HG02798 (cell line): ENCODE measurements at regions not wholly inside any gene's neighbourhood (a gene's known extent, or its start where the extent isn't known, plus 50 kb on each side); places are given as distances from the start of the nearest gene placed in this dataset.

Experiments used
- ATAC-seq: cut with Tn5 transposase; IDR thresholded peaks from one replicate; pipeline ENCODE4 v1.9.1; 2021; ENCODE audit warnings: mild to moderate bottlenecking; ENCODE audit not compliant: unreplicated experiment, poor library complexity

DNA sequence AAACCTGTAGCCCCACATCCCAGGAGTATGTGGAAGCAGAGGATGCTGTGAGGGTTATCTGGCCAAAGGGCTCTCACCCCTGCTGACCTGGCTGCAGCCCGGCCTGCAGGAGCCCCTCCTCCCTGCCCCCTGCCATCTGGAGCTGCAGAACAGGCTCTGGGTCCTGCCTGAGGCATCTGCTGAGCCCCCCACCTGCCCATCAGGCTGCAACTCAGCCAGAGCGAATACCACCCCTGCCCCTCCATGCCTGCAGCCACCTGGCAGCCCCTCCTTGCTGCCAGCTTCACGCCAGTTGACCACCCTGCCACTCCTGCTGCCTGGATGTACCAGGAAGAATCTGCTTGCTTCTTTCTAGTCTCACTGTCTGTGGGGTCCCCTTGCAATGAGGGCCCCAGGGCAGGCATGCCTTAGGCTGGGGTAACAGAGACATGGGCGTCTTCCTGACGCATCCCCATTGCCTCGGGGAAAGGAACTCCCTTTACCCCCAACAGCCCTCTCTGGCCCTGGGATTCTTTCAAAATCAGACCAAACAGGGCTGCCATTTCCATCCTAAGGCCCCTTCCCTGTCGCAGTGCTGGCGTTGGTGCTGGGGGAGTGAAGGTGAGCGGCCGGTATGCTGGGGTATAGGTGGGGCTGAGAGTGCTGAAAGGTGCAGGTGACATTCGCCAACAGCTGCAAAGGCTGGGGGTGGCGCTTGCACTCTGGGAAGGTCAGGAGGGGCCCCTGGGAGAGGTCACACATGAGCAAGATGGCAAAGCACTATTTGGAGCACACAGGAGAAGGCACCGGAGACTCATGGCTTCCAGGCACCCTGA is 1334.6 kb downstream of the TBC1D22A start:
- ATAC-seq: no peak

DNA sequence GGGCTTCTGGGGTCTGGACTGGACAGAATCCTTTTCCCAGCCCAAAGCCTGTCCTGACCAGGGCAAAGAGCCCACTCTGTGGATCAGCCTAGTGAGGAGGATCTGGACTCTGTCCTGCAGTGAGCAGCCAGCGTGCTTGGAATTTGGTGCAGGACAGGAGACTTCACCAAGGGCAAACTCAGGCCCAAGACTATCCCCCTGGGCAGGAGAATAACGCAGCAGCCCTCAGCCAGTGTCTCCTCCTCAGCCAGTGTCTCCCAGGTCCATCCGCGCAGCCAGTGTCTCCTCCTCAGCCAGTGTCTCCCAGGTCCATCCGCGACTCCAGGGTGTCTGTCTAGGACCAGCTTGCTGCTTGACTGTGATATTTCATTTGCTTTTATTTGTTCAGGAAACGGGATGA is 1334.0 kb downstream of the TBC1D22A start:
- no peak for ATAC-seq

DNA sequence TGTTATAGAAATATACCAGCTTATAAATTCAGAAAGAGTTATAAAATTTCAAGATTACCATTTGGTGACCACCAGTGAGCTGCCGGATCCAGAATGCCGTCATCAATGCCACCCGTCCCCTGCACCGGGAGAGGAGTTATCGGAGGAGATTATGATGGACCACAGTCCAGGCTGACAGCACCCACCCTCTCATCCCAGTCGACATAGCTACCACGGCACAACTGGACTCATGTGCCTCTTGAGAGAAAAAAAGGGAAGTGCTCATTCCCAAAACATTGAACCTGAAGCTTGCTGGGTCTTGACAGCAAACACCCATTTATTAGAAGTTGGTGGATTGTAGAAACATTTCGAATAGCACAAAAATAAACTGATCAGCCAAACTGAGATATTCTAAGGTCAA is 1331.5 kb downstream of the TBC1D22A start:
- ATAC-seq: no peak

DNA sequence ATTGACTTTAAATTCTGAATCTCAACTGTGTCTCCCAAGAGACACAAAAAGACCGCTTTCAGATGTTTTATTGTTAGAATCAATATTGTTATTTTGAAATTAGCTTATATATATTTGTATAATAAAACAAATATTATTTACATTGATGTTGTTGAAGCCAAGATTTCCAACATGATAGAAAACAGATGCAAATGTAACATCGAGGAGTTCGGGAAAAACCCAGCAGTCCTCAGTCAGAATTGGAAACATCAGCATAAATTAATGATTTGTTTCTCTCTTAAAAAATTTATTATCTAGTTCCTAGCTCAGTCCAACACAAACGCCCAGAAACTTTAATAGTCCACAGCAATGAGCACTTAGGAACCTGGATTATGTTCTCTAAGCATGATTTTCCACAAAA is 1330.4 kb downstream of the TBC1D22A start:
- no peak for ATAC-seq

DNA sequence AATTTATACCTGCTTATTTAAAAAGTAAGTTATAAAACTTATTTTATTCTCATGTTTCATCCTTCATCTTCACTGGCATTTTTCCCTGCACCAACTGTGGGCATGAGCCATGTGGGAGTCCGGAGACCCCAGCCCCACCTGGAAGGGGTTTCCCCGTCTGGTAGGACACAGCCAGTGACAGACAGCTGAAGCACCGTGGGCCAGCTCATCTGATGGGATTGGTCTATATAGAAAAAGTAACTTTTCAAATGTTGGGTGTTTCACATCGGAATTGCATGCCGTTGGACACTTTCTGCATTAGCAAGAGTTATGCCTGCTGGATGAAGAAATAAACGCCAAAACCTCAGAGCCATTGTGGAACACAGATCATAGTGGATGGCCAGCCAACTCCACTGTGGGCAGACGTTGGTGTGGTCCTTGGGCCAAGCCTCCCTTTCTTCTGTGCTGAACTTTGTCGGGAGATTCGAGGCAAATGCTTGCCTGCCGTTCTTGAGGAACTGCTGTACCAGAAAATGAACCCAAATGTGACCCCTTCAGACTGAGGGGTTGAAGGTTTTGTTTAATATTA is 1329.3 kb downstream of the TBC1D22A start:
- no peak for ATAC-seq

DNA sequence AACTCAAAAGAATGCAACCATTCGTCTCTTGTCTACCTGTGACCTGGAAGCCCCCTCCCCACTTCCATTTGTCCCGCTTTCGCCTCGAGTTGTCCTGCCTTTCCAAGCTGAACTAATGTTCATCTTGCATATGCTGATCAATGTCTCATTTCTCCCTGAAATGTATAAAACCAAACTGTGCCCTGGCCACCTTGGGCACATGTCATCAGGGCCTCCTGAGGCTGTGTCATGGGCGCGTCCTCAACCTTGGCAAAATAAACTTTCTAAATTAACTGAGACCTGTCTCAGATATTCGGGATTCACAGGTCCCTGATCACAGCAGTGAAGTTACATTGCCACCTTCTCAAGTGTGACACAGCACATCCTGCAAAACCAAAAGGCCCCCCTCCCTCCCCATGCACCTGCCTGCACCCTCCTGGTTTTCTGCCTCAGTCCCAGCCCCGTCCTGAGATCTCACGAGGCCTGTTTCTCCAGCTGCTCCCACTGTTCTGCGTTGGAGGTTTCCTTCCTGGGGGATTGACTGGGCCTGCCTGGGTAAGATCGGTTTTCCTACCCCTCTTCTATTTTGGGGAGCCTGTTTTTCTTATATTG is 1328.7 kb downstream of the TBC1D22A start:
- ATAC-seq: no peak

DNA sequence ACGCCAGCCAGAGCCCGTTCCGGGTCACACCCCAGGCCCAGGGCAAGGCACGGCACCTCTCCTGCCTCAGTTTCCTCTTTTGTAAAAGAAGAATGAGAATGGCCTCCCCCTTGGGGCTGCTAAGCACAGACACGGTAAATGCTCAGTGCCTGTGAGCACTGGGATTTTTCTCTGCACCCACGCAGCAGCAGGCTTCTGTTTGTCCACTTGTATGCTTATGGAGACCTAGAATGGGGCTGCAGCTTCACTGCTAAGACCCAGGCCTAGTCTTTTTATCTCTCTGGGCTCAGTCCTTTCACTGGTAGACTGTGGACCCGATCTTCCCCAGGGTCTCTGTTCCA is 1327.9 kb downstream of the TBC1D22A start:
- no peak for ATAC-seq

DNA sequence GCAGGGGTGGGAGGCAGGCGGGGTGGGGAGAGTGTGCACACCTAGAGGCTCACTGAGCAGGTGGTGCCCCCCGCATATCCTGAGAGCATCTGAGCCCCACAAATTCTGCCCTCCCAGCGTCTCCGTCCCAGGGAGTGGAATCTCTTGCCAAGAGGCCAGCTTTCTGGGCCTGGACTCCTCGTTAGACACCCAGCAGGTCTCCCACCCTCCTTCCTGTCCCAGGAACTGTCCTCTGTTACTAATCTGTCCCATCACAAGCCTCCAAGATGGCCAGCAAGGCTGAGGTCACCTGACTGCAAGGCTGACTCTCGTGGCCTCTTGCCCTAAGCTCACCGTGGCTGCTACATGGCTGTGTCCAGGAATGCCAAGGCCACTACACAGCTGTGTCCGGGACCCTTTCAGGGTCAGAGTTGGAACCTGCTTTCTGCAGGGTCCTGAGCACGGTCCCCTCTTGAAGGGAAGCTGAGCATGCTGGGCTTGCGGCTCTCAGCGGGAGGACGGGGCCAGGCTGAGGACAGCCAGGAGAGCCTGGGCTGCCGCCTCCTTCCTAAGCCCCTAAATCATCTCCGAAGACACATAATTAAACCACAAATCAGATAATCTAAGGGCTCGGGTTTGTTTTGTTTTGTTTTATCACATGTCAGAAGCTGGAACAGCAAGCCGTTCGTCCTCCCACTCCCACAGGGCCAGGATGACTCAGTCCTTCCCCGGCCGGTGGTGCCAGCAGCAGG is 1327.3 kb downstream of the TBC1D22A start:
- ATAC-seq: no peak

DNA sequence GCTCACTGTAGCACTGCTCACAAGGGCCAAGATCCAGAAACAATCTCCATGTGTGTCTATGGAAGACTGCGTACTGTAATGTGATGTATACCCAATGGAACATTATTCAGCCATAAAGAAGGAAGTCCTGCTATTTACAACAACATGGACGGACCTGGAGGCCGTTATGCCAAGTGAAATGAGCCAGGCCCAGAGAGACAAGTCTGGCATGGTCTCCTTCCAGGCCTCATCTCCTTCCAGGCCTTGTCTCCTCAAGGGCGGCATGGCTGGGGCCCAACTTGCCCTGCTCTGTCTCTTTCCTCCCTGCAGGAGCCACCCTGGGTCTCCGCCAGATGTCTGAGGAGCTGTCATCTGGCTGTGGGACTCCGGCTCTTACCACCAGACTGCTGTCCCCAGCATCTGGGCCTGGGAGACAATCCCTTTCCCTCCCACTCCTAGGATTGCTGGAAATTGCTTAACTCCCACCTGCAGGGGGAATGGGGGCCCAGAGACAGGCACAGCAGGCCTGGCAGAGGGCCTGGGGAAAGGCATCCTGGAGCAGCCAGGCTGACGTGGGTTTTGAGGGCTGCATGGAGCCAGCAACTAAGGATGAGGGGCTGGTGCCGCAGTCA is 1326.6 kb downstream of the TBC1D22A start:
- no peak for ATAC-seq

DNA sequence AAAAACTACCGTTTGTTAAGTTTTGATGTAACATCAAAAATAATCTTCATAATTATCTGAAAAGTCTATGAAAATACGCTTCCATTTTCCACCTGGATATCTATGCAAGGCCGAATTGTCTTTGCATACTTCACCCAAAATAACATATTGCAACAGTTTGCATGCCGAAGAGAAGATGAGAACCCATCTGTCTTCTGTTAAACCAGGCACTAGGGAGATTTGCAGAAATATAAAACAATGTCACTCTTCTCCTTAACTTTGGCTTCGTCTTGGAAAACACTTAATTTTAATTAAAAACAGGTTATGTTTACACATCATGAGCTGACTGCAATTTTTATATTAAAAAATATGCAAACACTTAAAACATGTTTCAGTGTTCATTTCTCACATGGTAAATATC is 1325.8 kb downstream of the TBC1D22A start:
- no peak for ATAC-seq

DNA sequence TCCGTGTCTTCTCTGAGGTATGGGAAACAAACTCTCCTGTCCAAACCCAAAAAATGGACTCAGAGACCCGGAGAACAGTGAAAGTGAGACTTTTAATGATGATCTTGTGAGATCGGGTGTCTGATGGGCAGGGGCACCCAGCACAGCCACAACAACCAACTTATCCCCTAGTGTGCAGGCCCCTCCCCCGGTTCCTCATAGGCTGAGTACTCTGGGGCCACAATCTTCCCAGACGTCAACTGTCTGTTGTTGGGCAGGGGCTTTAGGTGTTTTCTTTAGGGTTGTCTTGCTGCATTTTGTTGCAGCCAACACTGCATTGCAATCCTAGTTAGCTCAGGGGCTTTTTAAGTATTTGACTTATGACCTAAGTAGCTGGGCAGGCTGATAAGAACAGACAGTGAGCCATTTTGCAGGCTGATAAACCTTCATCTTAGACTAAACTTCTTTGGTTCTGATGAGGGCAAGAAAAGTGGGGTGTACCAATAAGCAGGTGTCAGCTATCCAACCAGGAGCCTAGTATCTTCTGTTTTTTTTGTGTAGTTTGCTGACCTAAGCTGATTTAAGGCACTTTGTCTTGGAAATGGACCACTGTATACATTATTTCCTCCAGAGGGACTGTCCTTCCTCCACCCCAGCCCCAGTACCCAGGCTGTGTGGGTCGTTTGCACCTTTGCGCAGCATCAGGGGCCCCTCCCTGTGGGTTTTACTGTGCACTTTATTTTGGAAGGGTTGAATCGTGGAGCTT is 1323.6 kb downstream of the TBC1D22A start:
- no peak for ATAC-seq

DNA sequence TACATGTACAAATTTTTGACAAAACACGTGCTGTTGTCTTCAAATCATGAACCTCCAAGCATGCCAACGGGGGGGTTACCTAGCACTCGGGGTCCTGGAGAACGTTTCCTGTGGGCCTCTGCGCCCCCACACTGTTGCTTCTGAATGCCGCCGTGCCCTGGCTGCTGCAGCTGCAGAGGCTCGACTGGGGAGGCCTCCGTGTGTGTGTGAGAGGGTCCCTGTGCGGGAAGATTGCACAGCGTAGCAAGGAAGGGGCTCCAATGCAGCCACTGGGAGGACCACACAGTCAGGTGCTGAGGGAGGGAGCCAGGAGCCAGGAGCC is 1322.2 kb downstream of the TBC1D22A start:
- no peak for ATAC-seq

DNA sequence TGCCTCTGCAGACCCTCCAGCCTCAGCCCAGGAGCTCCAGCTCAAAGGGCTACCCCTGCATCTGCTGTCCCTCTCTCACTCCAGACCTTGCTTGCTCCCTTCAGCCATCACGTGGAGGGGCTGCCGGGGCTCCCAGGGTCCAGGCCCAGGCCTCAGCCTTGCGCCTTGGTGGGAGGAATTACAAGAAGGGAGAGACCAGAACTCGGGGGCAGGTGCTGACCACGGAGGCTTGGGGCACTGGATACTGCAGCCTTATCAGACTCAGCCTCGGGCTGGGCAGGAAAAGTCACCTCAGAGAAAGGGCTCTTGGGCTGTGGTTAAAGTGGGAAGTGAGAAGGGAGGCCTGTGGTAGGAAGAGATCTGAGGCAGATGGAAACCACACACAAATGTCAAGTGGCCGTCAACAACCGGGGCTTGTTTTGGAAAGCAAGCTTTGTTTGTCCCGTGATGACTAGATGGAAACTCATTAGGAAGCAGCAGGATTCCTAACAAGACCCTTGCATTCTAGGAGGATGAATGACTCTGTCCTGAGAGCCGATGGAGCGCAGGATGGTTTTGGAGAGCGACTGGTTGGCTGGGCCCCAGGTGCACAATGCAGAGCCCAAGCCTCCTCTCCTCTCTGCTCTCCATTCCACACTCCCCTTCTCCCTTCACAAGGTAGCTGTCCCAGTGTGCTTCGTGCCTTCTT is 1321.7 kb downstream of the TBC1D22A start:
- no peak for ATAC-seq

DNA sequence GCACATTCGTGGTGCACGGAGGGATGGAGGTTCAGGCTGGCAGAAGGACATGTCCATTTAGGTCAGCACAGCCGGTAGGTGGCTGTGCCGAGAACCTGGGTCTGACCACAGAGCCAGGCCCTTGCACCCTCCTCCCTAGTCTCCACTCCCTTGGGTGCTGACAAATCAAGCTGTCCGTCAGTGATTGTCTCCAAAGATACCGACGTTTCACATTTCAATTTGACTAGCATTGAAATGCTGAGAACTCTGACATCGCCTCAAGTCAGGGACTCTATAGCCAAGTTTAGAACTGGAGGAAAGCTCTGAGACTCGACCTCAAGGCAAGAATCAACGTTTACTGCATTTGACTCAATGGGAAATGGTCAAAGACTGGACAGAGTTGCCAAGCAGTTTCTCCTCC is 1321.1 kb downstream of the TBC1D22A start:
- no peak for ATAC-seq

DNA sequence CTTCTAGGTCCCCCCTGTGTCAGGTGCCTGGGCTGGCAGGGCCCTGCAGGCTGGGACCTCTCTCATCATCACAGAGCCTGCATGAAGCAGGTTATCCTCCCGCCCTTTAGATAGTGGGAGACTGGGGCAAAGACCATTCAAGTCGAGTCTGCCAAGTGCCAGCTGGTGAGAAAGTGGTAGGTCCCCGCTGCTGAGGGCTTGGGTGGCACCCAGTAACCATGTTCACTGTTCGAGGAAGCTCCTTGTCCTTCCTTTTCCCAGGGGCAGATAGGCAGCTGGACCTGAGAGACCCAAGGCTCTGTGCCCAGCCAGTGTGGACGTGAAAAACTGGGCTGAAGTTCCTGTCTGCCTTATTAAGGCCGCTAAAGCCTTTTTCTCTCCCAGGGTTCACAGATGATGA is 1319.8 kb downstream of the TBC1D22A start:
- no peak for ATAC-seq

DNA sequence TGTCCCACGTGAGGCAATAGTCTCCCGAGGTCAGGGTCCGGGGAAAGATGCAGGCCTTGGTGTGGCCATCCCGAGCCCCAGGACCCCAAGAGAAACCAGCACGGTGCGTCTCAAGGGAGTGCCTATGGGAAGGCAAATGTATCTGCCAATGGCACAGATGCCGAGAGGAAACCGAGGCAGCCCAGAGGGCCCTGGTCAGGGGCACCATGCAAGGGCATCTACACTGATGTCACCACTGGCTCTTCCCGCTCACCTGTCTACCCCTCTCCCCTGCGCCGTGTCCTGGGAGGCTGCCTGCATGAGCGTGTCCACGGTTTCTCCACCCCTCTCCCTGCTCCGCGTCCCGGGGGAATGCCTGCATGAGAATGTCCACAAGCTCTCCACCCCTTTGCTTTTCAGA is 1318.8 kb downstream of the TBC1D22A start:
- no peak for ATAC-seq

DNA sequence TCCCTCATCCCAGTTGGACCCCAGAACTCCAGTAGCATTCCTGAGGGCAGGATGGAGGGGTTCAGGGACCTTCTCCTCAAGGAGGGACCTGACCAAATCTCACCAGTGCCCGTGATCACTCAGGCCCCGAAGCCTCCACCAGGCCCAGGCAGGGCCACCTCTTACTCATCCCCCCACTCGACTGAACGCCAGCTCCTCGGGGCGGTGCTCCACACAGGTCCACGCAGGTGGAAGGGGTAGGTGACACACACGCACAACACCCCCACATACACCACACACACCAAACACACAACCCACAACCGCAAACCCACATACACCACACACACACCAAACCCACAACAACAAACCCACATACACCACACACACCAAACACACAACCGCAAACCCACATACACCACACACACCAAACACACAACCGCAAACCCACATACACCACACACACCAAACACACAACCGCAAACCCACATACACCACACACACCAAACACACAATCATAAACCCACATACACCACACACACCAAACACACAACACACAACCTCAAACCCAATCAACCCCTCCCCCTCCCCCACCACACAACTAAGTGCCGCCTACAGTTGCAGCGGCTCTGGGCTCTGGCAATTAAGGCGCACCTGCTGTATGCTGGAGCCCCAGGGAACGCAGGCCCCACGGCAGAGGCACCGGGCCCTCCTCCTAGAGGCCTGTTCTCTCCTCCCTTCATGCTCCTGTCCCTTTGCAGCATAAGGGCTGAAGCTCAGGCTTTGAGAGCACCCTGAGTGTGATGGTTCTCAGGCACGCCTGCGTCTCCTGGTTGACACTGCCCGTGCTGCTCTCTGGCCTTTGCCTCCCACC is 1318.1 kb downstream of the TBC1D22A start:
- no peak for ATAC-seq

DNA sequence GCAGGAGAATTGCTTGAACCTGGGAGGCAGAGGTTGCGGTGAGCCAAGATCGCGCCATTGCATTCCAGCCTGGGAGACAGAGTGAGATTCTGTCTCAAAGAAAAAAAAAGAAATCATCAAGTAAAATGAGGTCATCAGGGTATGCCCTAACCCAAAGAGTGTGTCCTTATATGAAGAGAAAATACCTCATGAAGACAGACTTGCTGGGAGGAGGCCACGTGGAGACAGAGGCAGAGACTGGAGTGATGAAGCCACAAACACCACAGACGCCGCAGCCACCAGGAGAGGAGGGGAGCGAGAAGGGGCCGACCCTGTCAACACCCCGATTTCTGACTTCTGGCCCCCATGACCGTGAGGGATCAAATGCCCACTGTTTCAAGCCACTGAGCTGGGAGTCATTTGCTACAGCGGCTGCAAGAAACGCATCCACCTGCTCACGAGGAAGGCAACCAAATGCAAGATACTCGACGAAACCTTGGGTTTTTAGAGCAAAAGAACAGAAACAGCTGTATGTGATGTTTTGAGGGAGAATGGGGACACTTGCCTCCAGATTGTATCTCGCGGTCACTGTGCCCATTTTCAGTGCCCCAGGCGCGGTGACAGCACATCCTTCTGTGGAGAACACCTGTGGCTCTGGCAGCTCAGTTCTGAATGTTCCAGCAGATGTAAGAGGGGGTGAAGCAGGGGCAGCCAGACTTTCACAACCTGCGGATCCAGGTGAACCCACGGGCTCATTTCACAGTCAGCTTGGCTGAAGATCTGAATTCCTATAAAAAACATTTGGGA is 1317.2 kb downstream of the TBC1D22A start:
- ATAC-seq: no peak
